ENCODE measurements at regions not wholly inside any gene's neighbourhood (a gene's known extent, or its start where the extent isn't known, plus 50 kb on each side); places are given as distances from the start of the nearest gene placed in this dataset.

- TF ChIP-seq EP300 (IDR thresholded peaks at IDR 0.05; ENCODE audit: low read depth): no peak
- no peak for TF ChIP-seq CTCF (IDR thresholded peaks at IDR 0.05)
Observed at GRCh38 chr2:220619525-220620220, 952.4 kb downstream of the EPHA4 start.

Measured in transverse colon (tissue), 3 donors.